Astrocyte (in vitro differentiated cells and primary cell): ENCODE measurements at regions not wholly inside any gene's neighbourhood (a gene's known extent, or its start where the extent isn't known, plus 50 kb on each side); places are given as distances from the start of the nearest gene placed in this dataset.

ENCODE experiments used
- DNase-seq: peaks from one replicate; pipeline ENCODE4 v3.0.0-alpha.2; 2010; ENCODE audit warnings: low read depth
- FAIRE-seq: peaks from 2 replicates; lab custom pipeline; 2011; peaks lifted over from hg19 to GRCh38; lab: Jason Lieb, UNC
- H2AFZ ChIP-seq: 2 replicates; pipeline ENCODE4 v1.6.0; 2012; ENCODE audit warnings: low read depth, low read length, inconsistent platforms
- H3K27ac ChIP-seq: 2 replicates; pipeline ENCODE4 v1.5.1; 2011; ENCODE audit warnings: low read depth, low read length, inconsistent platforms
- H3K27me3 ChIP-seq: 2 replicates; pipeline ENCODE4 v1.6.0; 2011; ENCODE audit warnings: low read length, inconsistent platforms; ENCODE audit not compliant: insufficient read depth
- H3K36me3 ChIP-seq: 2 replicates; pipeline ENCODE4 v1.5.1; 2011; ENCODE audit warnings: low read length, inconsistent platforms; ENCODE audit not compliant: insufficient read depth
- H3K4me1 ChIP-seq: 2 replicates; pipeline ENCODE4 v1.5.1; 2011; ENCODE audit warnings: low read length, inconsistent platforms; ENCODE audit not compliant: insufficient read depth
- H3K4me2 ChIP-seq: 2 replicates; pipeline ENCODE4 v1.6.0; 2012; ENCODE audit warnings: low read length, inconsistent platforms
- H3K4me3 ChIP-seq: 2 replicates; pipeline ENCODE4 v1.5.1; 2011; ENCODE audit warnings: low read depth, mild to moderate bottlenecking, low read length, inconsistent platforms; ENCODE audit not compliant: insufficient read depth
- H3K79me2 ChIP-seq: 2 replicates; pipeline ENCODE4 v1.6.0; 2012; ENCODE audit warnings: mild to moderate bottlenecking, low read length, inconsistent platforms; ENCODE audit not compliant: insufficient read depth
- H3K9ac ChIP-seq: 2 replicates; pipeline ENCODE4 v1.6.0; 2012; ENCODE audit warnings: mild to moderate bottlenecking, low read length, inconsistent platforms
- H3K9me3 ChIP-seq: 2 replicates; pipeline ENCODE4 v1.5.1; 2012; ENCODE audit warnings: low read depth, mild to moderate bottlenecking, low read length, inconsistent platforms; ENCODE audit not compliant: insufficient read depth
- H4K20me1 ChIP-seq: 2 replicates; pipeline ENCODE4 v1.6.0; 2012; ENCODE audit warnings: low read length, inconsistent platforms; ENCODE audit not compliant: insufficient read depth
- H3K27ac Mint-ChIP-seq: one replicate; pipeline ENCODE4 v1.8.0; 2021; ENCODE audit warnings: mild to moderate bottlenecking, mixed read lengths; ENCODE audit not compliant: unreplicated experiment
- H3K27me3 Mint-ChIP-seq: one replicate; pipeline ENCODE4 v1.8.0; 2021; ENCODE audit warnings: low read depth, mixed read lengths; ENCODE audit not compliant: unreplicated experiment
- H3K36me3 Mint-ChIP-seq: one replicate; pipeline ENCODE4 v1.8.0; 2021; ENCODE audit warnings: low read depth, mixed read lengths; ENCODE audit not compliant: unreplicated experiment
- H3K4me1 Mint-ChIP-seq: one replicate; pipeline ENCODE4 v1.8.0; 2021; ENCODE audit warnings: low read depth, mixed read lengths; ENCODE audit not compliant: unreplicated experiment
- H3K4me3 Mint-ChIP-seq: one replicate; pipeline ENCODE4 v1.8.0; 2021; ENCODE audit warnings: mild to moderate bottlenecking, moderate library complexity, mixed read lengths; ENCODE audit not compliant: unreplicated experiment
- H3K9me3 Mint-ChIP-seq: one replicate; pipeline ENCODE4 v1.8.0; 2021; ENCODE audit warnings: mild to moderate bottlenecking, mixed read lengths; ENCODE audit not compliant: unreplicated experiment
- EZH2 ChIP-seq: IDR thresholded peaks from 2 replicates; pipeline ENCODE4 v1.6.1; 2012; ENCODE audit warnings: mild to moderate bottlenecking, low read length, inconsistent platforms; ENCODE audit not compliant: insufficient read depth
- TF ChIP-seq, protein P1 (sequence below): IDR thresholded peaks from 2 replicates; pipeline ENCODE4 v1.5.1; 2011; ENCODE audit warnings: low read depth, mild to moderate bottlenecking, inconsistent platforms, low read length, moderate library complexity; ENCODE audit not compliant: insufficient read depth

DNA sequence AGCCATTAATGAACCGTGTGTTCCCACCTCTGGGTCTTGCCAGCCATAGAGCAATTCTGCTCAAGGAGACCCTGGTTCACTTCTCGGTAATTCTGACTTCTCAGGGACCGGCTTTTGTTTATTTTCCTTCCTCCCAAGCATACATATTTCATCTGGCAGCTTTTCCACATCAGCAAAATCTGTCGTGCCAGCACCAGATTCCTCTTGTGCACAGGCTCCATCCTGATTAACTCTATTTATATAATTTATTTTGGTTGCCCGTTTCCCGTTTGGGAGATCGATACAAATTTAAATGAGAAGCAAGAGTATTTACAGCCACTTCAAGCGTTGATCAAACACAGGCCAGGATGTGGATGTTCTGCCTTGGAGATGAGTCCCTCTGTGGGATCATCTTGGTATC is 161.9 kb upstream of the XYLT1 start:
- no peak overlapping the region for H3K27ac Mint-ChIP-seq
- Histone ChIP-seq H3K4me3 (no peak overlapping the region), H3K4me1 (no peaks in the 10 kb centered on the region), H3K4me2 (no peak overlapping the region), H3K27me3 (no peaks in the 10 kb centered on the region), H2AFZ (no peak overlapping the region), H3K79me2 (no peaks in the 10 kb centered on the region), H3K9ac (no peak overlapping the region), H3K27ac (no peak overlapping the region), H3K9me3 (no peaks in the 10 kb centered on the region), H3K36me3 (no peaks in the 10 kb centered on the region), H4K20me1 (no peaks in the 10 kb centered on the region)
- no peak for FAIRE-seq
- no peaks in the 10 kb centered on the region for H3K9me3 Mint-ChIP-seq
- H3K27me3 Mint-ChIP-seq: peaks cover 3% of the 10 kb centered on the region
- no peaks in the 10 kb centered on the region for H3K4me1 Mint-ChIP-seq
- H3K36me3 Mint-ChIP-seq: no peaks in the 10 kb centered on the region
- no peak for DNase-seq
- TF ChIP-seq, protein P1, sequence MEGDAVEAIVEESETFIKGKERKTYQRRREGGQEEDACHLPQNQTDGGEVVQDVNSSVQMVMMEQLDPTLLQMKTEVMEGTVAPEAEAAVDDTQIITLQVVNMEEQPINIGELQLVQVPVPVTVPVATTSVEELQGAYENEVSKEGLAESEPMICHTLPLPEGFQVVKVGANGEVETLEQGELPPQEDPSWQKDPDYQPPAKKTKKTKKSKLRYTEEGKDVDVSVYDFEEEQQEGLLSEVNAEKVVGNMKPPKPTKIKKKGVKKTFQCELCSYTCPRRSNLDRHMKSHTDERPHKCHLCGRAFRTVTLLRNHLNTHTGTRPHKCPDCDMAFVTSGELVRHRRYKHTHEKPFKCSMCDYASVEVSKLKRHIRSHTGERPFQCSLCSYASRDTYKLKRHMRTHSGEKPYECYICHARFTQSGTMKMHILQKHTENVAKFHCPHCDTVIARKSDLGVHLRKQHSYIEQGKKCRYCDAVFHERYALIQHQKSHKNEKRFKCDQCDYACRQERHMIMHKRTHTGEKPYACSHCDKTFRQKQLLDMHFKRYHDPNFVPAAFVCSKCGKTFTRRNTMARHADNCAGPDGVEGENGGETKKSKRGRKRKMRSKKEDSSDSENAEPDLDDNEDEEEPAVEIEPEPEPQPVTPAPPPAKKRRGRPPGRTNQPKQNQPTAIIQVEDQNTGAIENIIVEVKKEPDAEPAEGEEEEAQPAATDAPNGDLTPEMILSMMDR: no peak
- no peak for TF ChIP-seq EZH2
- no peak overlapping the region for H3K4me3 Mint-ChIP-seq

DNA sequence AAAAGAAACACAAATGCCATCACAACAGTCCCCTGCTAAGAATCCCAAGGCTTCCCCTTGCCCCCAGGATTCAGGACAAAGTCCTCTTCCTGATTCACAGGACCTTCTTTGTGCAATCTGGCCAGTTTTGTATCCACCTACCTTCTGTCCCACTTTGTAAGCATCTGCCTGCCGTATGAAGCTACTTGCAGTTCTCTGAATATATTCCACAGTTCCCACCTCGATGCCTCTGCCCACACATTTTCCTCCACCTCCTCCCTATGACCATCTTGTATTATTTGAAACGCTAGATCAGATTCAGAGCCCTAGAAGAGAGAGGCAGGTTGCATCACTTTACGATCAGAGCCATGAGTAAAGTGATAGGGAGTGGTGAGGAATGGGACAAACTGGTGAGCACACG is 159.2 kb upstream of the XYLT1 start:
- no peaks in the 10 kb centered on the region for H3K36me3 Mint-ChIP-seq
- Histone ChIP-seq H3K36me3 (no peaks in the 10 kb centered on the region), H3K79me2 (no peaks in the 10 kb centered on the region), H4K20me1 (no peaks in the 10 kb centered on the region), H2AFZ (no peak overlapping the region), H3K9me3 (no peaks in the 10 kb centered on the region), H3K9ac (no peak overlapping the region), H3K4me3 (no peak overlapping the region), H3K27ac (no peak overlapping the region), H3K4me2 (no peak overlapping the region), H3K27me3 (no peaks in the 10 kb centered on the region), H3K4me1 (no peaks in the 10 kb centered on the region)
- H3K27ac Mint-ChIP-seq: no peak overlapping the region
- FAIRE-seq: no peak
- DNase-seq: no peak
- no peak for TF ChIP-seq EZH2
- TF ChIP-seq, protein P1: no peak
- H3K4me1 Mint-ChIP-seq: no peaks in the 10 kb centered on the region
- H3K27me3 Mint-ChIP-seq: peaks cover 3% of the 10 kb centered on the region
- H3K4me3 Mint-ChIP-seq: no peak overlapping the region
- H3K9me3 Mint-ChIP-seq: peaks cover 5% of the 10 kb centered on the region

DNA sequence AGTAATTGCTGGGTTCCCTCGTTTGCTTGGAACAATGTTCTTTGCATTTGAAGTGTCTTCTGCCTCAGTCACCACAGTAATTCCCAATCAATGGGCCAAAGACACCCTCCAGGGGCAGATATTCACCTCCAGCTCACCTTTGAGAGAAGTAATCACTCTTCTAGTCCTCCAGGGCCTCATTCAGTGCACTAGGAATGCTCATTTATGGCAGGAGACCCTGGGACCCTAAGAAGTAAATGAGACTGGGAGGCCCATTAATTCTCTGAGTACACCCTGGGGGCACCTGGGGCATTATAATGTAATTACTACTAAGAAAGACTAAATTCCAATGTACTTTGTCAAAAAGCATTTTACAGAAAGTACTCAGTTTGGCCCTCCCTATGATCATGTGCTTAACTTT is 158.2 kb upstream of the XYLT1 start:
- FAIRE-seq: no peak
- no peaks in the 10 kb centered on the region for H3K4me1 Mint-ChIP-seq

More for the DNA sequence above, 158.2 kb upstream of the XYLT1 start:
- H3K4me3 Mint-ChIP-seq: no peak overlapping the region
- H3K79me2 ChIP-seq: no peaks in the 10 kb centered on the region
- no peak overlapping the region for H3K4me2 ChIP-seq
- TF ChIP-seq EZH2: no peak
- TF ChIP-seq, protein P1: no peak
- H3K36me3 ChIP-seq: no peaks in the 10 kb centered on the region
- H3K9me3 ChIP-seq: no peaks in the 10 kb centered on the region
- no peak overlapping the region for H2AFZ ChIP-seq
- no peak overlapping the region for H3K9ac ChIP-seq
- no peak overlapping the region for H3K4me3 ChIP-seq
- no peak overlapping the region for H3K27ac ChIP-seq
- peaks cover 5% of the 10 kb centered on the region for H3K9me3 Mint-ChIP-seq
- no peak overlapping the region for H3K27ac Mint-ChIP-seq
- H3K36me3 Mint-ChIP-seq: no peaks in the 10 kb centered on the region
- H3K27me3 Mint-ChIP-seq: peaks cover 3% of the 10 kb centered on the region
- no peak for DNase-seq
- H4K20me1 ChIP-seq: no peaks in the 10 kb centered on the region
- no peaks in the 10 kb centered on the region for H3K4me1 ChIP-seq
- no peaks in the 10 kb centered on the region for H3K27me3 ChIP-seq
